ENCODE measurements at regions not wholly inside any gene's neighbourhood (a gene's known extent, or its start where the extent isn't known, plus 50 kb on each side); places are given as distances from the start of the nearest gene placed in this dataset.
"Not testable (repeated sequence)": the region's sequence is repeated elsewhere in the genome, so short reads cannot be mapped to it uniquely, and the experiment has no call there.

GRCh38 chr7:84738583-84739150, 448.2 kb downstream of the SEMA3D start:
- DNase-seq (ENCODE audit: low read depth, low spot score), result no peak

- no peak for DNase-seq (ENCODE audit: low read depth, low spot score)
Measured at GRCh38 chr7:84735677-84736076, 451.2 kb downstream of the SEMA3D start.

GRCh38 chr7:84735011-84735410, 451.8 kb downstream of the SEMA3D start:
- no peak for DNase-seq (ENCODE audit: low read depth, low spot score)

- not testable (repeated sequence) for DNase-seq (ENCODE audit: low read depth, low spot score)
Measured at GRCh38 chr7:84733976-84734375, 452.9 kb downstream of the SEMA3D start.

GRCh38 chr7:84730864-84731263, 456.0 kb downstream of the SEMA3D start:
- not testable (repeated sequence) for DNase-seq (ENCODE audit: low read depth, low spot score)

- peak; percentile 24 for DNase-seq (ENCODE audit: low read depth, low spot score)
Measured at GRCh38 chr7:84729284-84729683, 457.6 kb downstream of the SEMA3D start.

- DNase-seq (ENCODE audit: low read depth, low spot score), result no peak
Measured at GRCh38 chr7:84722734-84723133, 464.1 kb downstream of the SEMA3D start.

- no peak for DNase-seq (ENCODE audit: low read depth, low spot score)
Measured at GRCh38 chr7:84722086-84722485, 464.8 kb downstream of the SEMA3D start.

GRCh38 chr7:84720456-84721097, 466.3 kb downstream of the SEMA3D start:
- no peak for DNase-seq (ENCODE audit: low read depth, low spot score)

- DNase-seq (ENCODE audit: low read depth, low spot score), result no peak
Measured at GRCh38 chr7:84714765-84715164, 472.1 kb downstream of the SEMA3D start.

GRCh38 chr7:84712374-84713121, 474.3 kb downstream of the SEMA3D start:
- DNase-seq (ENCODE audit: low read depth, low spot score), result no peak

- DNase-seq (ENCODE audit: low read depth, low spot score), result not testable (repeated sequence)
Measured at GRCh38 chr7:84710538-84710937, 476.3 kb downstream of the SEMA3D start.

GRCh38 chr7:84705706-84706105, 481.1 kb downstream of the SEMA3D start:
- no peak for DNase-seq (ENCODE audit: low read depth, low spot score)

- DNase-seq (ENCODE audit: low read depth, low spot score), result no peak
Measured at GRCh38 chr7:84705079-84705478, 481.8 kb downstream of the SEMA3D start.

GRCh38 chr7:84704380-84704779, 482.5 kb downstream of the SEMA3D start:
- DNase-seq (ENCODE audit: low read depth, low spot score), result no peak

- peak; percentile 82 for DNase-seq (ENCODE audit: low read depth, low spot score)
Measured at GRCh38 chr7:84701524-84702306, 485.1 kb downstream of the SEMA3D start.

GRCh38 chr7:84700563-84701370, 486.1 kb downstream of the SEMA3D start:
- DNase-seq (ENCODE audit: low read depth, low spot score), result no peak

- peak; percentile 83 for DNase-seq (ENCODE audit: low read depth, low spot score)
Measured at GRCh38 chr7:84697506-84697905, 489.4 kb downstream of the SEMA3D start.

- peak; percentile 77 for DNase-seq (ENCODE audit: low read depth, low spot score)
Measured at GRCh38 chr7:84693483-84693882, 493.4 kb downstream of the SEMA3D start.

- DNase-seq (ENCODE audit: low read depth, low spot score), result no peak
Measured at GRCh38 chr7:84688671-84689070, 494.1 kb upstream of the SEMA3A start.

- no peak for DNase-seq (ENCODE audit: low read depth, low spot score)
Measured at GRCh38 chr7:84686373-84686772, 491.8 kb upstream of the SEMA3A start.

Measured in astrocyte of the hippocampus (primary cell).